Transverse colon (tissue), 4 donors: ENCODE measurements at regions not wholly inside any gene's neighbourhood (a gene's known extent, or its start where the extent isn't known, plus 50 kb on each side); places are given as distances from the start of the nearest gene placed in this dataset.
"Not testable (repeated sequence)": the region's sequence is repeated elsewhere in the genome, so short reads cannot be mapped to it uniquely, and the experiment has no call there.

Experiments used
- DNase-seq: peaks from one replicate; pipeline ENCODE4 v3.0.0-alpha.2; 2019
- H3K27ac ChIP-seq, 4 donors: fragments of 200-600 bp; sonication (generic); 2 replicates each; pipeline ENCODE4 v1.5.1; 2016 to 2018; ENCODE audit warnings: inconsistent platforms in 4 of 4
- H3K27me3 ChIP-seq: fragments of 200-600 bp; sonication (generic); 2 replicates; pipeline ENCODE4 v1.5.1; 2017; ENCODE audit warnings: inconsistent platforms
- H3K36me3 ChIP-seq, 4 donors: fragments of 200-600 bp; sonication (generic); 2 replicates each; pipeline ENCODE4 v1.5.1; 2017 to 2019; ENCODE audit warnings: inconsistent platforms in 4 of 4
- H3K4me1 ChIP-seq, 4 donors: fragments of 200-600 bp; sonication (generic); 2 replicates each; pipeline ENCODE4 v1.5.1; 2017 to 2020; ENCODE audit warnings: inconsistent platforms in 4 of 4
- H3K4me3 ChIP-seq, 4 donors: fragments of 200-600 bp; sonication (generic); 1 replicate in 1 of 4; 2 replicates in 3 of 4; pipeline versions ENCODE4 v1.5.1 to v1.6.1; 2017 to 2019; ENCODE audit warnings: inconsistent platforms in 4 of 4
- H3K9me3 ChIP-seq, 2 donors: fragments of 200-600 bp; sonication (generic); 2 replicates each; pipeline ENCODE4 v1.5.1; 2017 to 2019; ENCODE audit warnings: inconsistent platforms in 2 of 2
- CTCF ChIP-seq, 5 experiments: fragments of 200-600 bp in 3 of 5; fragments of 450-650 bp in 2 of 5; sonication (generic) in 3 of 5; IDR thresholded peaks; 1 replicate in 2 of 5; 2 replicates in 3 of 5; pipeline ENCODE4 v1.5.1; 2016 to 2017; ENCODE audit warnings: antibody characterized with exemption in 5 of 5, inconsistent platforms in 3 of 5, mild to moderate bottlenecking in 2 of 5, moderate library complexity in 1 of 5
- EP300 ChIP-seq: sonication (generic); formaldehyde crosslinking; IDR thresholded peaks from one replicate; pipeline ENCODE4 v1.6.1; 2017; ENCODE audit warnings: antibody characterized with exemption, low read depth
- POLR2A ChIP-seq: fragments of 450-650 bp; IDR thresholded peaks from one replicate; pipeline ENCODE4 v1.6.1; 2016; ENCODE audit warnings: antibody characterized with exemption, mild to moderate bottlenecking, moderate library complexity
- POLR2AphosphoS5 ChIP-seq, 3 donors: sonication (generic); formaldehyde crosslinking; IDR thresholded peaks; one replicate each; pipeline ENCODE4 v1.6.1; 2016; ENCODE audit warnings: antibody characterized with exemption in 3 of 3
- WGBS, 2 donors: methylation state at CpG; one replicate each; pipeline ENCODE4 v1.1.5; 2018; ENCODE audit warnings: low coverage in 1 of 2; 5-methylcytosine and 5-hydroxymethylcytosine counted together
- in situ Hi-C, 4 donors: fragments of 200-750 bp; cut with MboI; loops; one replicate each; pipeline versions ENCODE4 v1.15.0 to v1.15.1; 2017; ENCODE audit warnings: low sequenced_read_pairs in 3 of 4, low pct_ligation_motif_present in 1 of 4, low pct_unique_long_range_greater_than_20kb in 1 of 4
- intact Hi-C: fragments of 100-400 bp; cut with DNase I; formaldehyde crosslinking; loops from one replicate; pipeline ENCODE4 v1.15.1; 2023; ENCODE audit warnings: low total_unique reads

- no peak for TF ChIP-seq POLR2A
- Histone ChIP-seq H3K27ac (no peak overlapping the region), H3K36me3 (no peaks in the 10 kb centered on the region), H3K4me1 (no peaks in the 10 kb centered on the region), H3K4me3 (no peak overlapping the region), H3K27me3 (no peaks in the 10 kb centered on the region), H3K9me3 (peaks cover 0 to 3% of the 10 kb centered on the region in 2 donors)
- no peak for DNase-seq
- in situ Hi-C loops, result no loop called here
- intact Hi-C loops, result no loop called here
- 67 to 84% methylated on average over 1 to 2 of the region's 2 CpGs for WGBS, 2 donors
These were observed 592.9 kb upstream of the FBXO33 start for GRCh38 chr14:40025101-40025500.

GRCh38 chr14:40010961-40011360 is 578.7 kb upstream of the FBXO33 start:
- Histone ChIP-seq H3K4me3 (no peak overlapping the region), H3K9me3 (no peaks in the 10 kb centered on the region), H3K4me1 (no peaks in the 10 kb centered on the region), H3K27me3 (no peaks in the 10 kb centered on the region), H3K36me3 (no peaks in the 10 kb centered on the region), H3K27ac (no peak overlapping the region)
- no peak for TF ChIP-seq CTCF (IDR thresholded peaks at IDR 0.05)
- TF ChIP-seq EP300, result no peak
- no peak for TF ChIP-seq POLR2AphosphoS5 (IDR thresholded peaks at IDR 0.05)
- TF ChIP-seq POLR2A, result no peak
- WGBS, 2 donors, result 50 to 65% methylated on average over 1 to 3 of the region's 3 CpGs
- in situ Hi-C loops, result no loop called here
- DNase-seq, result no peak
- intact Hi-C loops, result no loop called here

GRCh38 chr14:40009771-40010170 is 577.5 kb upstream of the FBXO33 start:
- H3K27me3 ChIP-seq, result no peaks in the 10 kb centered on the region
- WGBS, 2 donors, result 57 to 87% methylated on average over 1 to 4 of the region's 4 CpGs
- H3K36me3 ChIP-seq, result no peaks in the 10 kb centered on the region
- no peak overlapping the region for H3K4me3 ChIP-seq
- intact Hi-C loops (no loop called here), in situ Hi-C loops (no loop called here)
- no peak for DNase-seq
- TF ChIP-seq POLR2A, result no peak
- TF ChIP-seq POLR2AphosphoS5 (IDR thresholded peaks at IDR 0.05), result no peak
- no peak for TF ChIP-seq EP300
- no peak for TF ChIP-seq CTCF (IDR thresholded peaks at IDR 0.05)
- H3K4me1 ChIP-seq, result no peaks in the 10 kb centered on the region
- no peaks in the 10 kb centered on the region for H3K9me3 ChIP-seq
- no peak overlapping the region for H3K27ac ChIP-seq

GRCh38 chr14:40008345-40008744 is 576.1 kb upstream of the FBXO33 start:
- in situ Hi-C loops, intact Hi-C loops: not testable (repeated sequence)
- 94 to 100% methylated on average over 1 to 2 of the region's 2 CpGs for WGBS, 2 donors

GRCh38 chr14:40004871-40005500 is 572.8 kb upstream of the FBXO33 start:
- 76 to 80% methylated on average over 2 to 3 of the region's 3 CpGs for WGBS, 2 donors
- no peaks in the 10 kb centered on the region for H3K9me3 ChIP-seq
- in situ Hi-C loops, result no loop called here
- H3K36me3 ChIP-seq, result no peaks in the 10 kb centered on the region
- DNase-seq, result no peak
- H3K27me3 ChIP-seq, result no peaks in the 10 kb centered on the region
- intact Hi-C loops, result no loop called here
- no peak overlapping the region for H3K4me3 ChIP-seq
- H3K4me1 ChIP-seq, result no peaks in the 10 kb centered on the region
- no peak overlapping the region for H3K27ac ChIP-seq
- TF ChIP-seq POLR2A (no peak), EP300 (no peak), CTCF (IDR thresholded peaks at IDR 0.05) (no peak), POLR2AphosphoS5 (IDR thresholded peaks at IDR 0.05) (no peak)

More at GRCh38 chr14:40008345-40008744, 576.1 kb upstream of the FBXO33 start:
- H3K4me3 ChIP-seq, H3K36me3 ChIP-seq, H3K27me3 ChIP-seq, H3K9me3 ChIP-seq, DNase-seq, H3K27ac ChIP-seq, H3K4me1 ChIP-seq: not testable (repeated sequence)
